ENCODE measurements at regions not wholly inside any gene's neighbourhood (a gene's known extent, or its start where the extent isn't known, plus 50 kb on each side); places are given as distances from the start of the nearest gene placed in this dataset.

GRCh38 chr6:94362061-94362864 is 942.9 kb upstream of the EPHA7 start:
- TF ChIP-seq CTCF (IDR thresholded peaks at IDR 0.05) (no peak), POLR2A (IDR thresholded peaks at IDR 0.05; ENCODE audit: low read depth) (no peak), EP300 (IDR thresholded peaks at IDR 0.05) (no peak)
